ENCODE measurements at regions not wholly inside any gene's neighbourhood (a gene's known extent, or its start where the extent isn't known, plus 50 kb on each side); places are given as distances from the start of the nearest gene placed in this dataset.

- no peak for DNase-seq (ENCODE audit: low read depth)
- no peak for TF ChIP-seq CTCF (conservative IDR thresholded peaks at IDR 0.05; ENCODE audit: low read depth, low read length)
Observed at GRCh38 chr4:77493829-77494551, 111.6 kb upstream of the CXCL13 start.

GRCh38 chr4:77496457-77496856 is 109.2 kb upstream of the CXCL13 start:
- no peak for DNase-seq (ENCODE audit: low read depth)
- H3K4me3 ChIP-seq (ENCODE audit: low read depth, low read length) = no peak overlapping the region
- no peak for TF ChIP-seq CTCF (conservative IDR thresholded peaks at IDR 0.05; ENCODE audit: low read depth, low read length)

More at GRCh38 chr4:77493829-77494551, 111.6 kb upstream of the CXCL13 start:
- no peak overlapping the region for H3K4me3 ChIP-seq (ENCODE audit: low read depth, low read length)

GRCh38 chr4:77500801-77501200 is 104.8 kb upstream of the CXCL13 start:
- no peak for TF ChIP-seq CTCF (conservative IDR thresholded peaks at IDR 0.05; ENCODE audit: low read depth, low read length)
- no peak for DNase-seq (ENCODE audit: low read depth)
- H3K4me3 ChIP-seq (ENCODE audit: low read depth, low read length) = no peak overlapping the region

- DNase-seq (ENCODE audit: low read depth) = no peak
- TF ChIP-seq CTCF (conservative IDR thresholded peaks at IDR 0.05; ENCODE audit: low read depth, low read length) = no peak
- H3K4me3 ChIP-seq (ENCODE audit: low read depth, low read length) = no peak overlapping the region
Observed at GRCh38 chr4:77501240-77501639, 104.4 kb upstream of the CXCL13 start.

DNA sequence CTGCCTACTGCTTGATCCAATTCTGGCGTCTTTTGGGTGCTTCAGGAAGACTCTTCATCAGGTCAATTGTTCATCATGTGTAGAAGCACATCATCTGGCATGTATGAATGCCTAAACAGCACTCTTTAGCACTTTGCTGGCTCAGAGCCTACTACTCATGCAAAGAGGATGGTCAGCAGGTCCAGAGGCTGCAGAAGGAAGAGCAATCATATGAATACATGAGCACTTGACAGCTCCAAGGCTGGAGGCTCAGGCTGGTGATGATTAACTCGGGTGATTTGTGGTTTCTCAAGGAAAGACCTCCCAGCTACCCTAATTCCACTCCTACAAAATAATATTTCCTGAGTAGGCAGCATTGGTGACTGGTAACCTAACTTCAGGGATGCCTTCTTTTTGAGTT is 103.8 kb upstream of the CXCL13 start:
- no peak for DNase-seq (ENCODE audit: low read depth)
- no peak overlapping the region for H3K4me3 ChIP-seq (ENCODE audit: low read depth, low read length)
- no peak for TF ChIP-seq CTCF (conservative IDR thresholded peaks at IDR 0.05; ENCODE audit: low read depth, low read length)

DNA sequence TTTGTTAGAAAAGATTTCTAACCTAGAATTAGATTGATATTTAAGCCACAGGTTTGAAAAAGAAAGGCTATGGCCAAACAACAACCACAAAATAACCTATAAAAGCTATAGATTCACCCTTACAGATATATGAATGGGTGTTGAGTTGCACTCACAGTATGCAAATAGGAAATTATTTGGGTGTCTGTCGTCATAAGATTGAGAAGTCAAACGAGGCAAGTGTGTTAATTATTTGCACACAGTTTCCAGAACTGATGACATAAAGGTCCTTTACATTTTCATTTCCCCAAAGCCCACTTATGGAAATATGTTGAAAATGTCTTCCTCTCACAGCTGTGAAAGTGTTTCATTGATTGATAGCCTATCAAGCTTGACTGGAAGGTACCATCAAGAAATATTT is 101.2 kb upstream of the CXCL13 start:
- H3K4me3 ChIP-seq (ENCODE audit: low read depth, low read length) = no peak overlapping the region
- DNase-seq (ENCODE audit: low read depth) = no peak
- TF ChIP-seq CTCF (conservative IDR thresholded peaks at IDR 0.05; ENCODE audit: low read depth, low read length) = no peak

GRCh38 chr4:77505275-77505957 is 100.2 kb upstream of the CXCL13 start:
- no peak for TF ChIP-seq CTCF (conservative IDR thresholded peaks at IDR 0.05; ENCODE audit: low read depth, low read length)
- H3K4me3 ChIP-seq (ENCODE audit: low read depth, low read length) = no peak overlapping the region
- DNase-seq (ENCODE audit: low read depth) = no peak
